Tibial artery (tissue), 4 donors: ENCODE measurements at regions not wholly inside any gene's neighbourhood (a gene's known extent, or its start where the extent isn't known, plus 50 kb on each side); places are given as distances from the start of the nearest gene placed in this dataset.
A peak's percentile ranks its signal among the peaks of the same experiment; 100 is the strongest.

ENCODE experiments used
- DNase-seq, 2 donors: peaks; one replicate each; pipeline ENCODE4 v3.0.0-alpha.2; 2019
- H3K27ac ChIP-seq, 2 donors: fragments of 200-600 bp; sonication (generic) in 1 of 2; 1 replicate in 1 of 2; 2 replicates in 1 of 2; pipeline ENCODE4 v1.5.1; 2018 to 2019; ENCODE audit warnings: mild to moderate bottlenecking in 1 of 2
- H3K27me3 ChIP-seq, 2 donors: fragments of 200-600 bp; sonication (generic) in 1 of 2; one replicate each; pipeline versions ENCODE4 v1.5.1 to v1.6.0; 2016 to 2019
- H3K36me3 ChIP-seq, 3 donors: fragments of 200-600 bp; sonication (generic) in 2 of 3; one replicate each; pipeline ENCODE4 v1.5.1; 2016 to 2019; ENCODE audit warnings: mild to moderate bottlenecking in 2 of 3
- H3K4me1 ChIP-seq, 4 donors: fragments of 200-600 bp; sonication (generic) in 2 of 4; 1 replicate in 3 of 4; 2 replicates in 1 of 4; pipeline ENCODE4 v1.5.1; 2016 to 2019
- H3K4me3 ChIP-seq, 2 donors: fragments of 200-600 bp; sonication (generic) in 1 of 2; 1 replicate in 1 of 2; 2 replicates in 1 of 2; pipeline ENCODE4 v1.5.1; 2018 to 2019; ENCODE audit warnings: mild to moderate bottlenecking in 2 of 2
- H3K9me3 ChIP-seq, 3 donors: fragments of 200-600 bp; sonication (generic) in 1 of 3; one replicate each; pipeline ENCODE4 v1.5.1; 2016 to 2019
- CTCF ChIP-seq, 2 experiments: fragments of 200-600 bp in 1 of 2; fragments of 450-650 bp in 1 of 2; IDR thresholded peaks; one replicate each; pipeline ENCODE4 v1.5.1; 2017 to 2019; ENCODE audit warnings: antibody characterized with exemption in 2 of 2, mild to moderate bottlenecking in 1 of 2, moderate library complexity in 1 of 2
- intact Hi-C: fragments of 100-400 bp; cut with DNase I; formaldehyde crosslinking; loops from one replicate; pipeline ENCODE4 v1.15.0; 2023; ENCODE audit warnings: low total_unique reads

GRCh38 chr21:35529171-35529863 lies 480.2 kb upstream of the RUNX1 start:
- H3K4me3 ChIP-seq = peak overlapping the region; percentile 41 to 46

GRCh38 chr21:35528116-35529042 lies 479.3 kb upstream of the RUNX1 start:
- Histone ChIP-seq H3K27me3 (no peaks in the 10 kb centered on the region), H3K9me3 (no peaks in the 10 kb centered on the region), H3K27ac (no peak overlapping the region), H3K36me3 (no peaks in the 10 kb centered on the region), H3K4me3 (peak overlapping the region; percentile 41 to 46), H3K4me1 (peaks cover 0 to 8% (median 3%) of the 10 kb centered on the region in 4 donors)
- peak in 1 of 2 donors; percentile 64 for DNase-seq
- TF ChIP-seq CTCF (IDR thresholded peaks at IDR 0.05) = no peak
- intact Hi-C loops = no loop called here

More at GRCh38 chr21:35529171-35529863, 480.2 kb upstream of the RUNX1 start:
- no peaks in the 10 kb centered on the region for H3K27me3 ChIP-seq
- DNase-seq = no peak
- H3K36me3 ChIP-seq = no peaks in the 10 kb centered on the region
- peaks cover 0 to 8% (median 3%) of the 10 kb centered on the region in 4 donors for H3K4me1 ChIP-seq
- H3K9me3 ChIP-seq = no peaks in the 10 kb centered on the region
- intact Hi-C loops = no loop called here
- H3K27ac ChIP-seq = no peak overlapping the region
- no peak for TF ChIP-seq CTCF (IDR thresholded peaks at IDR 0.05)

- H3K27me3 ChIP-seq = no peaks in the 10 kb centered on the region
Observed at GRCh38 chr21:35527358-35527757, 478.3 kb upstream of the RUNX1 start.

GRCh38 chr21:35525443-35525842 lies 476.3 kb upstream of the RUNX1 start:
- H3K27me3 ChIP-seq = no peaks in the 10 kb centered on the region
- H3K9me3 ChIP-seq = no peaks in the 10 kb centered on the region
- no peaks in the 10 kb centered on the region for H3K36me3 ChIP-seq
- intact Hi-C loops = no loop called here
- TF ChIP-seq CTCF (IDR thresholded peaks at IDR 0.05) = no peak
- no peak overlapping the region for H3K4me3 ChIP-seq
- no peak for DNase-seq
- peaks cover 0 to 8% (median 3%) of the 10 kb centered on the region in 4 donors for H3K4me1 ChIP-seq
- no peak overlapping the region for H3K27ac ChIP-seq

More at GRCh38 chr21:35527358-35527757, 478.3 kb upstream of the RUNX1 start:
- Histone ChIP-seq H3K36me3 (no peaks in the 10 kb centered on the region), H3K4me3 (no peak overlapping the region), H3K27ac (no peak overlapping the region), H3K9me3 (no peaks in the 10 kb centered on the region), H3K4me1 (peaks cover 0 to 8% (median 3%) of the 10 kb centered on the region in 4 donors)
- intact Hi-C loops = no loop called here
- no peak for DNase-seq
- TF ChIP-seq CTCF (IDR thresholded peaks at IDR 0.05) = no peak

- no peak for TF ChIP-seq CTCF (IDR thresholded peaks at IDR 0.05)
- H3K4me3 ChIP-seq = no peak overlapping the region
- no peaks in the 10 kb centered on the region for H3K36me3 ChIP-seq
- no peak overlapping the region for H3K27ac ChIP-seq
- DNase-seq = no peak
- no peaks in the 10 kb centered on the region for H3K4me1 ChIP-seq
- H3K9me3 ChIP-seq = no peaks in the 10 kb centered on the region
- no peaks in the 10 kb centered on the region for H3K27me3 ChIP-seq
- intact Hi-C loops = no loop called here
Observed at GRCh38 chr21:35521852-35522505, 472.9 kb upstream of the RUNX1 start.
